GM19438 (cell line): ENCODE measurements at regions not wholly inside any gene's neighbourhood (a gene's known extent, or its start where the extent isn't known, plus 50 kb on each side); places are given as distances from the start of the nearest gene placed in this dataset.
"Not testable (repeated sequence)": the region's sequence is repeated elsewhere in the genome, so short reads cannot be mapped to it uniquely, and the experiment has no call there.

ENCODE experiments used
- ATAC-seq: cut with Tn5 transposase; IDR thresholded peaks from one replicate; pipeline ENCODE4 v1.9.1; 2021; ENCODE audit warnings: low read depth; ENCODE audit not compliant: unreplicated experiment

DNA sequence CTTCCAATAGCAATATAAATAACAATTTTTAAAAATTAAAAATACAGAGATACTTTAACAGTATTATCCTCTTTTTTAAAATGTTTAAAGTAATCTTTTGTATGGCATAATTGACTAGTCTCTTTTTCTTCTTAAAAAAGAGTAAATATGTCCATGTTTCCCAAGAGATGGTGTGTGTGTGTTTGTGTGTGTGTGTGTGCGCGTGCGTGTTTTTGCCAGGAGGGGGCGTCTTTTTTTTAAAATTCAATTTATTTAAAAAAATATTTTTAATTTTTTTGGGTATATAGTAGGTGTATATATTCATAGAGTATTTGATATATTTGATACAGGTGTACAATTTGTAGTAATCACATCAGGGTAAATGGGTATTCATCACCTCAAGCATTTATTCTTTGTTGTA is 1073.7 kb downstream of the PCDH7 start:
- no peak for ATAC-seq

DNA sequence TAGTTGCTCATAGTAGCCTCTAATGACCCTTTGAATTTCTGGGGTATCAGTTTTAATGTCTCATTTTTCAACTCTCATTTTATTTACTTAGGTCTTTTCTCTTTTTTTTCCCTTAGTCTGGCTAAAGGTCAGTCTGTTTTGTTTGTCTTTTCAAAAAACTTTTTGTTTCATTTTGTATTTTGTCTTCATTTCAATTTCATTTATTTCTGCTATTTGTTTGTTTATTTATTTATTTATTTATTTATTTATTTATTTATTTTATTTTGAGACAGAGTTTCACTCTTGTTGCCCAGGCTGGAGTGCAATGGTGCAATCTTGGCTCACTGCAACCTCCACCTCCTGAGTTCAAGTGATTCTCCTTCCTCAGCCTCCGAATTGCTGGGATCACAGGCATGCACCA is 1076.9 kb downstream of the PCDH7 start:
- not testable (repeated sequence) for ATAC-seq

DNA sequence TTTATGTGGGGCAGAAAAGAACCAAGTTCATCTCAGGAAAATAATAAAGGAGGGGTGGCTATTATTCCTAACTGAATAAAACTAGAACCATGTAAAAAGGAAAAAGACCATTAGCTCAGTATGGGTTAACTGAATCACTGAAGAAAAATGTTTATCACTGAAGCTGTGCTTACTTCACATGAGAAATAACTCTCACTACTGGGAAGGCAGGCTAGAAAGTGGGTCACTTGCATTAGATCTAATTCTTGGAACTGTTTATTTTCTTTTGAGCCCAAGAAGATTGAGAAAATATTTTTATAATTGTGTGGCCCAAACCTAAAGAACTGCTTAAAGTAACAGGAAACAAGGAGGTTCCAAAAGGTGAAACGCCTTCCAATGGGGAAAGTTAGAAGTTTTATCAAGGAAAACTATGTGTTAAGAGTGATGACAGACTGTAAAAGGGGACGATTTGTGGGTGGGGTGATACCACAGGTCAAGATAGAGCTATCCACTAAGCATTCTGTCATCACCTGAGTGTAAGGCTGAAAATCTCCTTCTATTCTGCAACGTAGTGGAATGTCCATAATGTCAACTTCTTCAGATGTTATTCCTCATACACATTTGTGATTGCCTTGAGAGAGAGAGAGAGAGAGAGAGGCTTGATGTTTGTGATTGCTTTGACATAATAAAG is 1083.5 kb downstream of the PCDH7 start:
- no peak for ATAC-seq

DNA sequence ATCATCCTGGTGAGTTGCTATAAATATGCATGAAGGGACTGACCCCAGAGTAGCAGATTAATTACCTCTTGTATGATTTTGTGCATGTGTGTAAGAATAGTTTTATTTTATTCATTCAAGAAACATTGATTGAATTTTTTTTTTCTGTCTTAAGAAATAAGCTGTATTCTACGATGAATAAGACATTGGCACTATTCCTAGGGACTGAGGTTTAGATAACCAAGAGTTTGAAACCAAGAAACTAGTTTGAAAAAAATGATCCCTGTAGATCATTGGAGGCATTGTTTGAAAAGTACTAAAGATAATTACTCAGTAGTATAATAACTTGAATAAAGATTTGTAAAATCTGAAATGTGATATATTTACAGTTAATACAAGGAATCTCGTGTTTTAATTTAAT is 1086.9 kb downstream of the PCDH7 start:
- no peak for ATAC-seq

DNA sequence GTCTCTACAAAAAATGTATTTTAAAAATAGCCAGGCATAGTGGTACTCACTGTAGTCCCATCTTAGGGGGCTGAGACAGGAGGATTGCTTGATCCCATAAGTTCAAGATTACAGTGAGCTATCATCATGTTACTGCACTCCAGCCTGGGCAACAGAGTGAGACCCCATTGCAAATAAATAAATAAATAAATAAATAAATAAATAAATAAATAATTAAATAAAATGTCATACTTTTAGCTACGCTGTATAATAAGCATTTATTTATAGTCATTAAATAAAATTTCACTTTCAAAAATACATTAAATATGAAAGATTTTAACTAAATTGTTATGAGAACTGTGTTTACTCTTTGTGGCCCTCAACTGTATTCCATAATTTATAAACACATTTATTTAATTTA is 1124.2 kb downstream of the PCDH7 start:
- ATAC-seq, result no peak

DNA sequence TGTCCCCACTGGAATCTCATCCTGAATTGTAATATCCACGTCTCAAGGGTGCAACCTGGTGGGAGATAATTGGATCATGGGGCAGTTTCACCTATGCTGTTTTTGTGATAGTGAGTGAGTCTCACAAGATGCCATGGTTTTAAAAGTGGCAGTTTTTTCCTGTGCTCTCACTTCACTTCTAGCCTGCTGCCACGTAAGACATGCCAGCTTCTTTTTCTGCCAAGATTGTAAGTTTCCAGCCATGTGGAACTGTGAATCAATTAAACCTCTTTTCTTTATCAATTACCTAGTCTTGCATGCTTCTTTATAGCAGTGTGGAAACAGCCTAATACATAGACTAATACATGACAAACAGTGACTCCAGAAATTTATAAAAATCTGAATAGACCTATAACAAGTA is 1131.8 kb downstream of the PCDH7 start:
- no peak for ATAC-seq

DNA sequence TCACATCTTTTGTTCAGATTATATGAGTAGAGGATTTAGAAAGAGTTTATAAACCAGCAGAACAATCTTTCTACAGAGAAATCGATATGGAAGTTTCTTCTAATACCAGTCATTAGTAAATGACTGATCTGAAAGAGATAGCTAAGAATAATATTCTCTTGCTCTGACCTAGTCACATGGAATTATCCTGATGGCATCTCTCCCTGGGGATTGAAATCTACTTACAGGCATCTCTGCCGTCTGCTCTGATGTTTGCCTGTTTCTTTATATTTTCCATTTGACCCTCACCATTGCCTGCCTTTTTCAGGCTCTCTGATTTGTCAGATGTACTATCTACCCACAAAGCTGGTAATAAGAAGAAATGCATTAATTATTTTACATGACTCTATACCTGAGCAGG is 1157.3 kb downstream of the PCDH7 start:
- ATAC-seq, result no peak

DNA sequence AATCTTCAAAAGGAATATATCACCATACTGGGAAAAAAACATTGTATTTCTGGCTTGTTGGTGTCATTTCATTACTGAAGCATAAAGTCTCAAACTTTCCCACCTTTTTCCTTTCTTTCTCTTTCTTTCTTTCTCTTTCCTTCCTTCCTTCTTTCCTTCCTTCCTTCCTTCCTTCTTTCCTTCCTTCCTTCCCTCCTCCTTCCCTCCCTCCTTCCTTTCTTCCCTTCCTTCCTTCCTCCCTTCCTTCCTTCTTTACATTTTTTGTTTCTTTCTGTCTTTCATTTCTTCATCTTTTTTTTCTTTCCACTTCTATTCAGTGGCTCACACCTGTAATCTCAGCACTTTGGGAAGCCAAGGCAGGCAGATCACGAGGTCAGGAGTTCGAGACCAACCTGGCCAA is 1160.7 kb downstream of the PCDH7 start:
- not testable (repeated sequence) for ATAC-seq

DNA sequence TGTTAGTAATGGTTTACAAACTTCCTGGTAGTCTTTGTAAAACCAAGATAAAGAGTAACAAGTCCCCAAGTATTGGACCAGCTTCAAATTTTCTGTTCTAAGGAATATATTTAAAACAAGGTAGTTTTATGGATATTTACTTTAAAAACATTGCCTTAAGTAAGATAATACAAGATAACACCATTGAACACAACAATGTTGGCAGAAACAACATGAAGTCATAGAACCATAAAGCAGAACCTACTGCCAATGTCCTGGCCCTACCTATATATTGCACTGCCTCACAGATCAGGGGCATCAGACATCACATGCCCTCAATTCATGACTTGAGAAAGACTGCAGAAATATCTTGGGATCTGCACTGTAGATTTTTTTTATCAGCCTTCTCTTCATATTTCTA is 1176.2 kb downstream of the PCDH7 start:
- ATAC-seq, result no peak

DNA sequence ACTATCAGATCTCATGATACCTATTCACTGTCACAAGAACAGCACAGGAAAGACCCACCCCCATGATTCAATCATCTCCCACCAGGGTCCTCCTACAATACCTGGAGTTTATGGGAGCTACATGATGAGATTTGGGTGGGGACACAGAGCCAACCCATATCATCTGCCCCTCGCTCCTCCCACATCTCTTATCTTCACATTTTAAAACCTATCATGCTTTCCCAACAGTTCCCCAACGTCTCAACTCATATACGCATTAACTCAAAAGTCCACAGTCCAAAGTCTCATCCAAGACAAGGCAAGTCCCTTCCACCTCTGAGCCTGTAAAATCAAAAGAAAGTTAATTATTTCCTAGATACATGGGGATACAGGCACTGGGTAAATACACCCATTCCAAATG is 1185.2 kb downstream of the PCDH7 start:
- no peak for ATAC-seq

DNA sequence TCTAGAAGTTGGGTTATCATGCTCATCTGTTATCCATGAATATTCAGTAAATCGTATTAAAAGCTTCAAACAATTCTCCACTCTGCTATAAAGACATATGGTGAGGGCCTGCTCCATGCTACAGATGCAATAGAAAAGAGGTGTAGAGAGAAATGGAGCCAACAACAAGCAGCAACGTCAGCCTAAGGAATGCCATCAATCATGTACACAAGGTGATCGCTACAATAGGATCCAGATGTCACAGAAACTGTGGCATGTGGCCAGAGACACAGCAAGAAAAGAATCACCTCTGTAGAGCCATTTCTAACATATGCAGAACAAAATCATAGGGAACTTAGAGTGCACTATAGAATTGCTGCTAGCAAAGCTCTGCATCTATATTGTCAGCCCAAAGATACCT is 1188.1 kb downstream of the PCDH7 start:
- ATAC-seq, result no peak

DNA sequence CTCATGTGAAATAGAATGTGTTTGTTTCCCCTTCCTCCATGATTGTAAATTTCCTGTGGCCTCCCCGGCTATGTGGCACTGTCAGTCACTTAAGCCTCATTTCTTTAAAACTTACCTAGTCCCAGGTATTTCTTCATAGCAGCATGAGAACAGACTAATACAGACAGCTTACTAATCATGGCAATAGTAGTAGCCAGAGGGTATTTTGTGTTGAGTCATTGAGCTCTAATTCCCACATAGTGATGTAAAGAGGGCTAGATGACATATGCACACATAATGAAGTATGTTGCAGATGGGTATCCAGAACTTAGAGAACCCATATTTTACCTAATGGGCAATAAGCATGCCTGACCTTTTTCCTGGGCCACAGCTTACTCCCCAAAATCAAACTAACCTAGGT is 1197.2 kb downstream of the PCDH7 start:
- ATAC-seq, result no peak

DNA sequence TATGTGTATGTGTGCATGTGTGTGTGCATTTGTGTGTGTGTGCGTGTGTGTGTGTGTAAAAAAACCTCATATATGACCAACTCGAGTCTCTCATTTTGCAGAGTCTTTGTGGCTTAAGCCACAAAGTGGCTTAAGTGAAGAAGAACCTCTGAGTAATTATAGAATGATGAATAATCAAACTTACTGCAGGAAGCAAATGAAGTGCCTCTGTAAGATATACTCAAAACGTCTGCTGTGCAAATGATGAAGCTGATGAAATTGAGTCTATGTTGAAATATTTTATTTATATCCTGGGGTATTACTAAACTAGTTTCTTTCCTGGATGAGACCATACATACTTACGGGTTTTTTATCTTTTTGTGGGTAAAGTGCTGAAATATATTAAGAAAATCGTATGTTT is 1198.7 kb downstream of the PCDH7 start:
- ATAC-seq, result no peak

DNA sequence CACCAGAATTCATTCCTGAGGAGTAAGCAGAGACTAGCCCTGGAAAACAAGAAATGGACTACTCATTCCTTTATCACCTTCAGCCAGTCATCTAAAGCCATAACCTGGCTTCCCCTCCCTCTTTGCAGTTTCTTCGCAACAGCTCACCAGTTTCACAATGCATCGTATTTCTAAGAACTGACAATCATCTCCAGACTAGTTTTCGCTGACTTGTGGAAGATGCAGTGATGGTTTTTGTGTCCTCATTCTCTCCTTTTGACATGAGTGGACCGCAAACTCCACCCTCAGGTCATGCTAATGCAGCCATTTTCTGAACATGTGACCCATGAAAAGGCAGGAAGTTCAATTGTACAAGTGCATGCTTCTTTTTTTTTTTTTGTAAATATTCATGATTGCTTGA is 1203.5 kb downstream of the PCDH7 start:
- ATAC-seq, result no peak

DNA sequence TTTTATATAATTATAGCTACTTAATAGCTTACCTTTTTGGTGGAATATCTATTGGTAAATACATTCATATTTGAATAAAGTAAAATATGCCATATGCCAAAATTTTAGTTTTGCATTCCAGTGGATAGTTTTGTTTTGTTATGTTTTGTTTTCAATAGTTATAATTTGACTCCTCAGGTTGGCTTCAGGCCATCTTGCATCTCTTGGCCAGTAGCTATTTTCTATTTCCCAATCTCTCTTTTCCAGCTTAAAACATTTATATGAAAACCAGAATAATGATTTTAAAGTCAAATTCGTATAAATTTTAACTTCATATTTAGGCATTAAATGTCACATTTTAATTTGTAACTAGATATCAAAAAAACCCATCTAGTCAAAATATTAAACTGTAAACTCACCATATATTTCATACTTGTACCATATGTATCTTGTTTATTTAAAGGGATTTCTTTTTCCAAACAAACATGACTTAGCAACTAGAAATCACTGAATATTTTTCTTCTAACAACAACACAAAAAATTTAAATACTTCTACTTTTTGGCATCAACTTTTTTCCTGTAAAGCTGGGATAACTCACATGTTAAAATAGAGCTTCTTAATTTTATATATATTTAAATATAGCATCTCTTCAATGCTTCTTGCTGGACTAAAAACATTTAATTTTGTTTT is 1209.6 kb downstream of the PCDH7 start:
- ATAC-seq, result no peak

DNA sequence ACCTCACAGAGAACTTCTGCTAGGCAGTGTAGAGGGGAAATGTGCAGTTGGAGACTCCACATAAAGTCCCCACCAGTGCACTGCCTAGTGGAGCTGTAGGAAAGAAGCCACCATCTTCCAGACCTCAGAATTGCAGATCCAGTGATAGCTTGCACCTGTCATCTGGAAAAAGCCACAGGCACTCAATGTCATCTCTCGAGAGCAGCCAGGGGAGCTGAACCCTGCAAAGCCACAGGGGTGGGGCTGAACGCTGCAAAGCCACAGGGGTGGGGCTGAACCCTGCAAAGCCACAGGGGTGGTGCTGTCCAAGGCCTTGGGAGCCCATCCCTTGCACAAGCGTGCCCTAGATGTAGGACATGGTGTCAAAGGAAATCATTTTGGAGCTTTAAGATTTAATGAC is 1226.3 kb downstream of the PCDH7 start:
- ATAC-seq, result no peak

DNA sequence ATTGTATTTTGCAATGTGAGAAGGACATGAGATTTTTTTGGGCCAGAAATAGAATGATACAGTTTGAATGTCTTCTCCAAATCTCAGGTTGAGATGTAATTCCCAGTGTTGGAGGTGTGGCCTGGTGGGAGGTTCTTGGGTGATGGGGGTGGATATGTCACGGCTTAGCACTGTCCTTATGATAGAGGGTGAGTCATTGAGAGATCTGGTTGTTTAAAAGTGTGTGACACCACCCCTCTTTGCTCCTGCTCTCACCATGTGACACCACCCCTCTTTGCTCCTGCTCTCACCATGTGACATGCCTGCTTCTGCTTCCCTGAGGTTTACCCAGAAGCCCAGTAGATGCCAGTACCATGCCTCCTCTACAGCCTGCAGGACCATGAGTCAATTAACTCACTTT is 1226.9 kb downstream of the PCDH7 start:
- no peak for ATAC-seq

DNA sequence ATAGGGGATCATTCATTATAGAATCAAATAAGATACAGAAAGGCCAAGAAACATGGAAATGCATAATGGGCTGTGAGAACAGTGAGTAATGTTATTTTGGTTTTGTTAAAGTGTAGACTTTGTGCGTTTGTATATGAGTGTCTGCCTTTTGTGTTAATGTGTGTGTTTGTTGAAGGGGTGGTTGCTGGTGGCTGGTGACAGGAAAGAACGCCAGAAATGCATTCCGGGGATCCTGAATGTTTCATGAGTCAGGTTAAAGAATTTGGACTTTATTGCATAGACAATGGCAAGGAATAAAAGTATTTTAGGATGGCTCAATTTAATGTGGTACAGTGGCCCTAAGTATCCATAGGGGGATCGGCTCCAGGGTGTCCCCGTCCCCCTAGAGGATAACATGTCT is 1228.9 kb downstream of the PCDH7 start:
- ATAC-seq, result no peak

DNA sequence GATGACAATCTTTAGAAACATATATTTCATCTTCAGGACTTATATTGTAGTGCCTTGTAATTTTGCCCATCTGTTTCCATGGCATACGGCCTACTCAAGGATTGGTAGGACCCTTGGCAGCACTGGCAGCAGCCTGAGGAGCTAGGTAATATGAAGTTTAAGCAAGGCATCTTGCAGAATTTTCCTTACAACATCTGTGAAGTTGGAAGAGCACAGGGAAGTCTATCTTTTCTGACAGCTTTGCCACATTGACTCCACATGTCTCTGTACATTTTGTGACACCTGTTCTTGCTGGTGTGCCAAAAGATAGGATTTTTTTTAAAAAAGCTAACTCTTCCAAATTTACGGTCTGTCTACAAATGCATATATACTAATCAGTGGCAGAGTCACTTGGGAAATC is 1235.2 kb downstream of the PCDH7 start:
- ATAC-seq, result no peak

DNA sequence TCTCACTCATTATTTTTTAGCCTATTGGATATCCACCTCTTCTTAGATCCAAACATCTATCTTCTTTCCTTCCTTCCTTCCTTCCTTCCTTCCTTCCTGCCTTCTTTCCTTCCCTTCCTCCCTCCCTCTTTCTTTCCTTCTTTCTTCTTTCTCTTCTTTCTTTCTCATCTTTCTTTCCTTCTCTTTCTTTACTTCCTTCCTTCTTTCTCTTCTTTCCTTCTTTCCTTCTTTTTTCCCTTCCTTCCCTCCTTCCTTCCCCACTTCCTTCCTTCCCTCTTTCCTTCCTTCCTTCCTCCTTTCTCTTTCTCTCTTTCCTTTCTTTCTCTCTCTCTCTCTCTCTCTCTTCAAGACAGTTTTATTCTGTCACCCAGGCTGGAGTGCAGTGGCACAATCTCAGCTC is 1239.8 kb downstream of the PCDH7 start:
- no peak for ATAC-seq

DNA sequence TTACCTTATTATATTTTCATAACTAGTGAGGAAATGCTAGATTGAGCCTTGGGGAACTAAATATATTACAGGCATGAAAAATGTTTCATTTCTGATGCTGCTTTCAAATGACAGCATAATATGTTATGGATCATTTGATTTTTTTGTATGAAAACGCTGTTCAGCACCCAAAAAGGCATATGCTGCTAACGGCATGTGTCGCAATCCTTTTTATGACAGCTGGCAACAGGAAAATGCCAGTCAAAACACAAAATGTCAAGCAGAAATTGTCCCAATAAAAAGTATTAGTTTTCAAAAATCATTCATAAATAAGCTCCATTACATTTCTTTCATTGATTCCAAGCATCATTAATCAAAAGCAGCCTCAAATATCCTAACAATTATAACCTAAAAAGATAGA is 1244.5 kb downstream of the PCDH7 start:
- no peak for ATAC-seq

DNA sequence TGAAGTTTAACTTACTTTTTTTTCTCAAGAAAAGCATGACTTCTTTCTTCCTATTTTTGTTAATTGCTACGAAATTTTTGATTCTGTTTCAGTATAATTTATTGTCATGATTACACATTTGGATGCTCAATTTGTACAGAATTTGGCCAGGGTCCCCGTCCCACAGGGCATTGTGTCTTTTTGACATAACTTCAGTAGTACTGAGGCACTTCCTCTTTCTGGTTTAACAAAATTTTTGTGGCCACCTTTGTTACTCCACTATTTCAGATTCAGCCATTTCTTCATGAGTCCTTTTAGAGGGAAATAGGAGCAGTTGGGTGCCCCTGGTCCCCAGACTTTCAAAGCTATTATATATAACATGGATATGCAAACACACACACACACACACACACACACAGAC is 1248.7 kb downstream of the PCDH7 start:
- ATAC-seq, result no peak
